ENCODE measurements at regions not wholly inside any gene's neighbourhood (a gene's known extent, or its start where the extent isn't known, plus 50 kb on each side); places are given as distances from the start of the nearest gene placed in this dataset.

- no peak overlapping the region for H3K4me3 ChIP-seq (ENCODE audit: low read depth, poor library complexity, severe bottlenecking)
- WGBS, 2 donors: 88 to 91% methylated on average over 6 of the region's 6 CpGs
- TF ChIP-seq CTCF (IDR thresholded peaks at IDR 0.05) (no peak), POLR2A (IDR thresholded peaks at IDR 0.05) (no peak)
- intact Hi-C loops (cut with DNase I; ENCODE audit: low total_unique reads): no loop called here
- DNase-seq (ENCODE audit: low spot score in 2 of 2): no peak
Measured at GRCh38 chr4:164287173-164287572, 466.8 kb upstream of the SMIM31 start.

GRCh38 chr4:164288578-164288977 lies 465.4 kb upstream of the SMIM31 start:
- intact Hi-C loops (cut with DNase I; ENCODE audit: low total_unique reads): no loop called here
- TF ChIP-seq CTCF (IDR thresholded peaks at IDR 0.05) (no peak), POLR2A (IDR thresholded peaks at IDR 0.05) (no peak)
- DNase-seq (ENCODE audit: low spot score in 2 of 2): no peak
- H3K4me3 ChIP-seq (ENCODE audit: low read depth, poor library complexity, severe bottlenecking): no peak overlapping the region
- WGBS, 2 donors: 73 to 81% methylated on average over 5 of the region's 5 CpGs

GRCh38 chr4:164293203-164293602 lies 460.7 kb upstream of the SMIM31 start:
- no peak overlapping the region for H3K4me3 ChIP-seq (ENCODE audit: low read depth, poor library complexity, severe bottlenecking)
- WGBS, 2 donors: 73 to 86% methylated on average over 4 of the region's 4 CpGs
- no peak for TF ChIP-seq CTCF (IDR thresholded peaks at IDR 0.05)
- no peak for TF ChIP-seq POLR2A (IDR thresholded peaks at IDR 0.05)
- no peak for DNase-seq (ENCODE audit: low spot score in 2 of 2)
- intact Hi-C loops (cut with DNase I; ENCODE audit: low total_unique reads): no loop called here

GRCh38 chr4:164293743-164294142 lies 460.2 kb upstream of the SMIM31 start:
- whole genome bisulfite sequencing, 2 donors: 74 to 79% methylated on average over 2 of the region's 2 CpGs
- TF ChIP-seq CTCF (IDR thresholded peaks at IDR 0.05) (no peak), POLR2A (IDR thresholded peaks at IDR 0.05) (no peak)
- no peak for DNase-seq (ENCODE audit: low spot score in 2 of 2)
- H3K4me3 ChIP-seq (ENCODE audit: low read depth, poor library complexity, severe bottlenecking): no peak overlapping the region
- intact Hi-C loops (cut with DNase I; ENCODE audit: low total_unique reads): no loop called here

GRCh38 chr4:164301430-164301829 lies 452.5 kb upstream of the SMIM31 start:
- 90 to 92% methylated on average over 3 of the region's 3 CpGs for WGBS, 2 donors
- TF ChIP-seq CTCF (IDR thresholded peaks at IDR 0.05): no peak
- TF ChIP-seq POLR2A (IDR thresholded peaks at IDR 0.05): no peak
- intact Hi-C loops (cut with DNase I; ENCODE audit: low total_unique reads): no loop called here
- H3K4me3 ChIP-seq (ENCODE audit: low read depth, poor library complexity, severe bottlenecking): no peak overlapping the region
- DNase-seq (ENCODE audit: low spot score in 2 of 2): no peak

- no peak overlapping the region for H3K4me3 ChIP-seq (ENCODE audit: low read depth, poor library complexity, severe bottlenecking)
- intact Hi-C loops (cut with DNase I; ENCODE audit: low total_unique reads): no loop called here
- no peak for TF ChIP-seq CTCF (IDR thresholded peaks at IDR 0.05)
- TF ChIP-seq POLR2A (IDR thresholded peaks at IDR 0.05): no peak
- DNase-seq (ENCODE audit: low spot score in 2 of 2): no peak
- WGBS, 2 donors: 66 to 71% methylated on average over 2 of the region's 2 CpGs
Measured at GRCh38 chr4:164304101-164304639, 449.8 kb upstream of the SMIM31 start.
